GM18858 (cell line): ENCODE measurements at regions not wholly inside any gene's neighbourhood (a gene's known extent, or its start where the extent isn't known, plus 50 kb on each side); places are given as distances from the start of the nearest gene placed in this dataset.

Experiments
- ATAC-seq: cut with Tn5 transposase; IDR thresholded peaks from one replicate; pipeline ENCODE4 v1.9.1; 2021; ENCODE audit not compliant: unreplicated experiment

DNA sequence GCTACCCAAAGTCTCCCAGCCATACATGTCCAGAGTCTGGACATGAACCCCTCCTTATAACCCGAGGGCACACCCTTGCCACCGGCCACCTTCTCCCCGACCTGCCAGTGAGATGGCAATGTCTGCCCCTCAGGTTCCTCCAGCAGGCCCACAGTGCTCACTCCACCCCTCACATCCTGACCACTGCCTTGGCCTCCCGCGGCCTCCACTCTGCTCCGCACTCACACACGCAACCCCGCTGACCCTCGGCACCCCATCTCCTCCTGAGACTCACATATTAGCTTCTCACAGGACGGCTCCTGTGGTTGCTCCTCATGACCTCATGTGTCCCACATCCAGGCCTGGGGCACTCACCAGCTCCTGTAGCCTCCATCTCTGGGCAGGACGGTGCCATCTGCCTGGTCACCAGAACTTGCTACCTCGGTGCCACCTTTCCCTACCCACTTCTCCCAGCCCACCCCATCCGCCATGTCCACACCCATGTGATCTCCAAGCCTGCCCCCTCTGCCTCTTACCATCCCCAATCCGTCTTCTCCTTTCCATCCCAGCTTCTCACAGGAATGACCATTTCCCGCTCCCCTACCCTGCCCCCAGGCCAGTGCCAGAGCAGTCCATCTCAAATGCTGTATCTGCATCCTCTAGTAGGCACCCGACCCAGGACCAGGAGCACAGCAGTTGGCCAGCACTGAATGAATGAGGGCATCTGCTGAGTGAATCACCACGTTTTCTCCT, 198.6 kb upstream of the DIO3 start:
- no peak for ATAC-seq

- ATAC-seq, result no peak
Observed at GRCh38 chr14:101363261-101363555, 198.1 kb upstream of the DIO3 start.

DNA sequence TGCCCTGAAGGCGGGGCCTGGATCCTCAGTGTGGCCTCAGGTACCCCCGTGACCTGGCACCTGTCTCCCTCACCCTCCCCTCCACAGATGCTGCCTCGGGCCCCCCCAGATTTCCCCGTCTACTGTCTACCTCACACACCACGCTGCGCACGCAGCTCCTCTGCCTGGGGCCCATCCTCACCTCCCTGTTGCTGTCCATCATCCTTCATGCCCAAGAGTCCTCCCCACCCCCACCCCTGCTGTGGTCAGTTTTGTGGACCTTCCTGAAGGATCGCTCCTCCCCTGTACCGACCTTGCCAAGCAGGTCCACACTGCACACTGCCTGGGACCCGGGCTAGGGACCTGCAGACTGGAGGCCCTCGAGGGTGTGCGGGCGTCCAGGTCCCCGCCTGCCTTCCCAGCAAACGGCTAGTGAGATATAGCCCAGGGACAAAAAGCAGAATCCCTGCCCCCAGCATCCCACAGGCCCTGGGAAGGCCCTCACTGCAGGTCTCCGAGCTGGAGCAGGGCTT, 197.4 kb upstream of the DIO3 start:
- ATAC-seq, result no peak

GRCh38 chr14:101364503-101365328, 196.6 kb upstream of the DIO3 start:
- ATAC-seq, result no peak

- no peak for ATAC-seq
Observed at GRCh38 chr14:101365329-101366158, 195.8 kb upstream of the DIO3 start.

- ATAC-seq, result no peak
Observed at GRCh38 chr14:101367421-101368261, 193.7 kb upstream of the DIO3 start.

- no peak for ATAC-seq
Observed at GRCh38 chr14:101368629-101369028, 192.7 kb upstream of the DIO3 start.

GRCh38 chr14:101369194-101369915, 191.9 kb upstream of the DIO3 start:
- no peak for ATAC-seq

DNA sequence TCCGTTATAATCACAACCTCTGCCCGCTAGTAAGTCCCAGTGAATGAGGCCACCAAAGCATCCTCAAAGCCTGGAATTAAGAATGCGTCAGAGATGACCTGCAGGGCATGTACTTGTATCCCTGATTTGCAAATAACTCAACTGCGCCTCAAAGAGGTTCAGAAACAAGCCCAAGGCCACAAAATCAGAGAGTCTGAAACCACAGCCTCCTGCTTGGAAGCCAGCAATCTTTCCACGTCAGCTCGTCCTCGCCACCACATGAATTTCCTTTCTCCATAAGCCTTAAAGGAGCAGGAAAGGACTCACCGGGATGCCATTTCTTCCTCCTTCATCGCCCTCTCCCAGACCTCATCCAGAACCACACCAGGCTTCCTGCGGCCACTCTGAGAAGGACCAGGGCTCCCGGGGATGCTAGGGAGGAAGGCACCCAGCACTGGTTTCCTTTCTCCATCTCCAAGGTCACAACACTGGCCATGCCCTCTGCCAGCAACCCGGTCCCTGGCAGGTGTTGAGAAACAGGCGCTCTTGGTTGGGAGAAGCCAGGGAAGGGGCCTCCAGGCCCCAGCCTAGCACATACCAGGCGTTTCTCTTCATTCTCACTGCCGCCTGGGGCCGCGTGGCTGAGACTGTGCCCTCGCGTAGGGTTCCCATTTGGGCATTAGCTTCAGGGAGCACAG, 191.2 kb upstream of the DIO3 start:
- ATAC-seq, result no peak

GRCh38 chr14:101370593-101371569, 190.4 kb upstream of the DIO3 start:
- ATAC-seq, result no peak

DNA sequence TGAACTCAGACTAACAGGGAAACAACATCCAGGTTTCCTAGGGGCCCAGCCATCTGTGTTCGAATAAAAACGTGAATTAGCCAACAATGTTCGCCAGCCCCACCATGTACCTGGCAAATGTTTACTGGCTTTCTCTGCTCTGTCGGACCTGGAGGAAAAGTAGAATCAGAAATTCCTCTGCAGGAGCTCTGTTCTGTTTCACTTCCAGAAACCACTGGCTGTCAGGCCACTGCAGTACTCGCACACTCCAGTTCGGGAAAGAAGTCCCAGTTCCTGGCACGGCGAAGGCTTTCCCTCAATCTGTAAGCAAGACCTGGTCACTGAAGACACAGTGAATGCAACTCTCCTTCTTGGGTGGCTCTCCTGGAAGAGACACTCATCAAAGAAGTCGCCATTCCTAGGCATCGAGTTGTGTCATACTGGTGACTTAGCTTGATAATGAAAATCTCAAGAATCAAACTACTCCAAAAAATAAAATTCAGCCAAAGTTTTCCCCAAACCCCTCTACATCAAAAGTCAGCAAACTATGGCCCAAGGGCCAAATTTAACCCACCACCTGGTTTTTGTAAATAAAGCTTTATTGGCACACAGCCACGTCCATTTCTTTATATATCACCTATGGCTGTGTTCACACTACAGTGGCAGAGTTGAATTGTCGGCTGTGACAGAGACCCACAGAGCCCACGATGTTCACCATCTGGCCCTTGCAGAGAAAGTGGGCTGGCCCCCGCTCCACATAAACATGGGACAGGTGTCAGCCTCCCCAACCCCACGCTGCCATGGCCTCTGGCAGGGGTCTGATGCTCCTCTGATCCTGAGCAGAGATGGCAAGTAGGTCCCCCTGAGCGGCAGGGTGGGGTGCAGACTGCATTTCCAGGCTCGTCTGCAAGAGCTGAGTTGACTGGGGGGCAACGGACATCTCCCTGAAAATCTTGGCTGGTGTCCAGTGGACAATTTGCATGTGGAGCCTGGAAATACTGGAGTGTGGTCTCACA, 189.2 kb upstream of the DIO3 start:
- ATAC-seq, result no peak

- no peak for ATAC-seq
Observed at GRCh38 chr14:101372894-101373620, 188.2 kb upstream of the DIO3 start.

GRCh38 chr14:101373690-101374295, 187.5 kb upstream of the DIO3 start:
- ATAC-seq, result no peak

- ATAC-seq, result no peak
Observed at GRCh38 chr14:101374373-101375338, 186.6 kb upstream of the DIO3 start.

DNA sequence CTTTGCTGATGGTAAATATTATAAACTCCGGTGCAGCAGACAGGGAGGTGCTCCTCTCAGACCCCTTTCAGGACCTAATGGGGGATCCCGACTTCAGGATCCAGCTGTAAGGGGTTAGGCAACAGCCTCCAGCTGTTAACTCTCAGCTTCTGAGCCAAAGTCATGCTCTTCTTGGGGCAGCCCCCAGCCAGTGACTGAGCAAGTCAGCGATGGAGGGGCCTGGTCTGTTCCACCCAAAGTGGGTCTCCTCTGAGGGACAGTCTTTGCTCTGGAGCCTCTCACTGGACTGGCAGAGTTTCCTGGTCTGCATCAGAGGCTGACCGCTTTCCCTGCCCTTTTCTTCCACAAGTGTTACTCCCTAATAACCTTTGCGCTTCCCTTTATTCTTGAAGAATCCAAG, 184.2 kb upstream of the DIO3 start:
- ATAC-seq, result no peak
